Caco-2 (cell line): ENCODE measurements at regions not wholly inside any gene's neighbourhood (a gene's known extent, or its start where the extent isn't known, plus 50 kb on each side); places are given as distances from the start of the nearest gene placed in this dataset.

ENCODE experiments used
- BruUV-seq: library from RNA; stranded (reverse); fragments of 400-500 nt; replicated peaks from 2 replicates; lab custom pipeline; 2021; lab: Mats Ljungman, UMichigan
- CTCF ChIA-PET: fragments of 300-600 bp; sonication (Branson Sonifier 250); formaldehyde crosslinking; loops from one replicate; lab custom pipeline; 2022; ENCODE audit warnings: antibody characterized with exemption; lab: Charles Lee
- POLR2A ChIA-PET: fragments of 300-600 bp; sonication (Branson Sonifier 250); formaldehyde crosslinking; loops from one replicate; lab custom pipeline; 2022; ENCODE audit warnings: antibody characterized with exemption; lab: Charles Lee
- DNase-seq, 2 experiments: peaks; one replicate each; pipeline versions ENCODE4 v3.0.0 to v3.0.0-alpha.2; 2020 to 2022
- H3K27me3 ChIP-seq: replicated peaks from 2 replicates; pipeline ENCODE4 v1.6.0; 2011; ENCODE audit warnings: low read length; ENCODE audit not compliant: control insufficient read depth, insufficient read depth
- H3K36me3 ChIP-seq: 2 replicates; pipeline ENCODE4 v1.5.1; 2011; ENCODE audit warnings: low read length; ENCODE audit not compliant: control insufficient read depth, insufficient read depth
- H3K4me1 ChIP-seq: fragments of 250-450 bp; sonication (Bioruptor Pico); 2 replicates; pipeline ENCODE4 v1.5.1; 2020; ENCODE audit warnings: mild to moderate bottlenecking
- H3K4me3 ChIP-seq: 2 replicates; pipeline ENCODE4 v1.5.1; 2011; ENCODE audit warnings: low read depth, mild to moderate bottlenecking, control low read depth, low read length
- H3K9me3 ChIP-seq: fragments of 250-450 bp; sonication (Bioruptor Pico); 2 replicates; pipeline ENCODE4 v1.5.1; 2020; ENCODE audit warnings: mild to moderate bottlenecking, moderate library complexity
- H3K27ac Mint-ChIP-seq: one replicate; pipeline ENCODE4 v1.8.0; 2022; ENCODE audit warnings: mixed read lengths; ENCODE audit not compliant: unreplicated experiment
- H3K27me3 Mint-ChIP-seq: one replicate; pipeline ENCODE4 v1.8.0; 2022; ENCODE audit warnings: mixed read lengths; ENCODE audit not compliant: insufficient read depth, unreplicated experiment
- H3K36me3 Mint-ChIP-seq: one replicate; pipeline ENCODE4 v1.8.0; 2022; ENCODE audit warnings: mild to moderate bottlenecking, mixed read lengths; ENCODE audit not compliant: insufficient read depth, unreplicated experiment
- H3K4me1 Mint-ChIP-seq: one replicate; pipeline ENCODE4 v1.8.0; 2022; ENCODE audit warnings: low read depth, mixed read lengths; ENCODE audit not compliant: unreplicated experiment
- H3K4me3 Mint-ChIP-seq: one replicate; pipeline ENCODE4 v1.8.0; 2022; ENCODE audit warnings: mild to moderate bottlenecking, moderate library complexity, mixed read lengths; ENCODE audit not compliant: unreplicated experiment
- H3K9me3 Mint-ChIP-seq: one replicate; pipeline ENCODE4 v1.8.0; 2022; ENCODE audit warnings: mixed read lengths; ENCODE audit not compliant: unreplicated experiment
- intact Hi-C: fragments of 100-400 bp; cut with micrococcal nuclease; formaldehyde crosslinking; loops from one replicate; pipeline ENCODE4 v1.10.0; 2022; ENCODE audit not compliant: unreplicated experiment
- TF ChIP-seq, protein P1 (sequence below), 2 experiments: fragments of 200-600 bp in 1 of 2; IDR thresholded peaks; 1 replicate in 1 of 2; 2 replicates in 1 of 2; pipeline versions ENCODE4 v1.5.1 to v1.8.0; 2011 to 2022; ENCODE audit warnings: antibody characterized with exemption in 1 of 2, control low read depth in 1 of 2, inconsistent platforms in 1 of 2, low read depth in 1 of 2, low read length in 1 of 2, mild to moderate bottlenecking in 1 of 2, moderate library complexity in 1 of 2; ENCODE audit not compliant: insufficient read depth in 1 of 2, severe bottlenecking in 1 of 2, unreplicated experiment in 1 of 2

DNA sequence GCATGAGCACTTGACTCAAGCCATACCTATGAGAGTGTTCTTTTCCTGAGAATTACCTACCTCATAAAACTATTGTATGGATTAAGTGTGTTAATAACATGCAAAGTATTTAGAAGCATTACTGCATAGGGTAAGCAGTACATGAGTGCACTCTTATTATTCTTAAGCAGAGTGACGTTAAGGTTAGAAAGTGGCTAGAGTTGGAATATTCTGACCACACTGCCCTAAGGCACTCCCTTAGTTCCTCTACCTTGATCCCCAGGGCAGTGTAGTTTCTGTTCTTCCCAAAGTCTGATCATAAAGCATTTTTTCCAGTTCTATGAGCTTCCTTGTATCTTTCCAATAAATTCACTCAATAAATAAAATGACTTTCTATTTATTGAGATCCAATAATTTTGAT is 189.2 kb downstream of the PCSK1 start:
- no peaks in the 10 kb centered on the region for H3K36me3 Mint-ChIP-seq
- POLR2A ChIA-PET = no interaction called here
- TF ChIP-seq, protein P1, sequence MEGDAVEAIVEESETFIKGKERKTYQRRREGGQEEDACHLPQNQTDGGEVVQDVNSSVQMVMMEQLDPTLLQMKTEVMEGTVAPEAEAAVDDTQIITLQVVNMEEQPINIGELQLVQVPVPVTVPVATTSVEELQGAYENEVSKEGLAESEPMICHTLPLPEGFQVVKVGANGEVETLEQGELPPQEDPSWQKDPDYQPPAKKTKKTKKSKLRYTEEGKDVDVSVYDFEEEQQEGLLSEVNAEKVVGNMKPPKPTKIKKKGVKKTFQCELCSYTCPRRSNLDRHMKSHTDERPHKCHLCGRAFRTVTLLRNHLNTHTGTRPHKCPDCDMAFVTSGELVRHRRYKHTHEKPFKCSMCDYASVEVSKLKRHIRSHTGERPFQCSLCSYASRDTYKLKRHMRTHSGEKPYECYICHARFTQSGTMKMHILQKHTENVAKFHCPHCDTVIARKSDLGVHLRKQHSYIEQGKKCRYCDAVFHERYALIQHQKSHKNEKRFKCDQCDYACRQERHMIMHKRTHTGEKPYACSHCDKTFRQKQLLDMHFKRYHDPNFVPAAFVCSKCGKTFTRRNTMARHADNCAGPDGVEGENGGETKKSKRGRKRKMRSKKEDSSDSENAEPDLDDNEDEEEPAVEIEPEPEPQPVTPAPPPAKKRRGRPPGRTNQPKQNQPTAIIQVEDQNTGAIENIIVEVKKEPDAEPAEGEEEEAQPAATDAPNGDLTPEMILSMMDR (IDR thresholded peaks at IDR 0.05; ENCODE audit: insufficient read depth in 1 of 2, low read depth in 1 of 2, low read length in 1 of 2, severe bottlenecking in 1 of 2, unreplicated experiment in 1 of 2) = no peak

GRCh38 chr5:96243203-96243602 is 189.8 kb downstream of the PCSK1 start:
- H3K9me3 Mint-ChIP-seq = no peaks in the 10 kb centered on the region
- CTCF ChIA-PET = no interaction called here

More for the DNA sequence above, 189.2 kb downstream of the PCSK1 start:
- Mint-ChIP-seq H3K27me3 (no peaks in the 10 kb centered on the region), H3K4me3 (no peak overlapping the region), H3K9me3 (no peaks in the 10 kb centered on the region), H3K27ac (no peak overlapping the region), H3K4me1 (peaks cover 34% of the 10 kb centered on the region)
- no peaks in the 10 kb centered on the region for H3K9me3 ChIP-seq
- H3K4me1 ChIP-seq = peaks cover 25% of the 10 kb centered on the region
- BruUV-seq = no TSS peak
- intact Hi-C loops = no loop called here
- no peaks in the 10 kb centered on the region for H3K27me3 ChIP-seq
- no peaks in the 10 kb centered on the region for H3K36me3 ChIP-seq
- CTCF ChIA-PET = no interaction called here
- DNase-seq = no peak
- H3K4me3 ChIP-seq = no peak overlapping the region

GRCh38 chr5:96242571-96242970 is 190.5 kb downstream of the PCSK1 start:
- BruUV-seq = no TSS peak
- ChIA-PET CTCF (no interaction called here), POLR2A (no interaction called here)
- TF ChIP-seq, protein P1 (IDR thresholded peaks at IDR 0.05; ENCODE audit: insufficient read depth in 1 of 2, low read depth in 1 of 2, low read length in 1 of 2, severe bottlenecking in 1 of 2, unreplicated experiment in 1 of 2) = no peak
- no peaks in the 10 kb centered on the region for H3K9me3 ChIP-seq
- peaks cover 28% of the 10 kb centered on the region for H3K4me1 Mint-ChIP-seq
- no peaks in the 10 kb centered on the region for H3K27me3 Mint-ChIP-seq
- H3K36me3 Mint-ChIP-seq = no peaks in the 10 kb centered on the region
- intact Hi-C loops = no loop called here
- no peak overlapping the region for H3K4me3 Mint-ChIP-seq
- DNase-seq = no peak
- H3K27ac Mint-ChIP-seq = no peak overlapping the region
- peaks cover 25% of the 10 kb centered on the region for H3K4me1 ChIP-seq
- H3K27me3 ChIP-seq = no peaks in the 10 kb centered on the region
- no peaks in the 10 kb centered on the region for H3K9me3 Mint-ChIP-seq
- H3K36me3 ChIP-seq = no peaks in the 10 kb centered on the region
- H3K4me3 ChIP-seq = no peak overlapping the region

More at GRCh38 chr5:96243203-96243602, 189.8 kb downstream of the PCSK1 start:
- no peaks in the 10 kb centered on the region for H3K27me3 Mint-ChIP-seq
- H3K9me3 ChIP-seq = no peaks in the 10 kb centered on the region
- peaks cover 25% of the 10 kb centered on the region for H3K4me1 ChIP-seq
- TF ChIP-seq, protein P1 (IDR thresholded peaks at IDR 0.05; ENCODE audit: insufficient read depth in 1 of 2, low read depth in 1 of 2, low read length in 1 of 2, severe bottlenecking in 1 of 2, unreplicated experiment in 1 of 2) = no peak
- no peaks in the 10 kb centered on the region for H3K27me3 ChIP-seq
- DNase-seq = no peak
- H3K36me3 ChIP-seq = no peaks in the 10 kb centered on the region
- POLR2A ChIA-PET = no interaction called here
- H3K4me1 Mint-ChIP-seq = peaks cover 32% of the 10 kb centered on the region
- no peaks in the 10 kb centered on the region for H3K36me3 Mint-ChIP-seq
- H3K4me3 Mint-ChIP-seq = no peak overlapping the region
- H3K27ac Mint-ChIP-seq = no peak overlapping the region
- BruUV-seq = no TSS peak
- intact Hi-C loops = no loop called here
- no peak overlapping the region for H3K4me3 ChIP-seq
